K562 (cell line): ENCODE measurements at regions not wholly inside any gene's neighbourhood (a gene's known extent, or its start where the extent isn't known, plus 50 kb on each side); places are given as distances from the start of the nearest gene placed in this dataset.
"Not testable (repeated sequence)": the region's sequence is repeated elsewhere in the genome, so short reads cannot be mapped to it uniquely, and the experiment has no call there.

Experiments
- ATAC-seq: fragments of 200-7000 bp; cut with Tn5 transposase; 3 replicates; pipeline ENCODE4 v1.9.1; 2020; ENCODE audit warnings: moderate library complexity
- BruUV-seq: library from RNA; stranded (reverse); fragments of 400-500 nt; replicated peaks from 2 replicates; lab custom pipeline; 2021; lab: Mats Ljungman, UMichigan
- CTCF ChIA-PET: fragments of 300-600 bp; formaldehyde crosslinking; extraction: SDS; loops from one replicate; lab custom pipeline; 2021; ENCODE audit warnings: low intra/inter-chr PET ratio; lab: Yijun Ruan, JAX
- POLR2A ChIA-PET: fragments of 300-600, 350-650 bp; sonication (Branson Sonifier 250); formaldehyde crosslinking; extraction: SDS; loops from one replicate; lab custom pipeline; 2021; ENCODE audit warnings: antibody characterized with exemption, inconsistent platforms; lab: Yijun Ruan, JAX
- DNase-seq, 4 experiments: peaks; one replicate each; pipeline versions ENCODE4 v3.0.0 to v3.0.0-alpha.2; 2011 to 2018; ENCODE audit warnings: low spot score in 3 of 4, mixed read lengths in 3 of 4; ENCODE audit errors: extremely low read depth in 1 of 4
- FAIRE-seq: peaks from 2 replicates; lab custom pipeline; 2011; peaks lifted over from hg19 to GRCh38; lab: Jason Lieb, UNC
- H2AFZ ChIP-seq: 2 replicates; pipeline ENCODE4 v1.6.0; 2011; ENCODE audit warnings: low read depth, low read length, control low read depth, inconsistent platforms
- H3K27ac ChIP-seq: fragments of 200-600 bp; 3 replicates; pipeline ENCODE4 v1.8.0; 2011; ENCODE audit warnings: low read depth, mild to moderate bottlenecking, control low read depth, inconsistent platforms, low read length, moderate library complexity, mixed read lengths; ENCODE audit errors: extremely low read depth
- H3K27me3 ChIP-seq, 2 experiments: fragments of 300-600 bp in 1 of 2; 2 replicates in 1 of 2; 3 replicates in 1 of 2; pipeline versions ENCODE4 v1.6.0 to v1.8.0; 2011; ENCODE audit warnings: inconsistent platforms in 2 of 2, low read length in 2 of 2, mild to moderate bottlenecking in 1 of 2, mixed read lengths in 1 of 2, moderate library complexity in 1 of 2; ENCODE audit not compliant: control insufficient read depth in 2 of 2, insufficient read depth in 2 of 2
- H3K36me3 ChIP-seq: fragments of 300-600 bp; 3 replicates; pipeline ENCODE4 v1.8.0; 2011; ENCODE audit warnings: mild to moderate bottlenecking, low read length, inconsistent platforms; ENCODE audit not compliant: control insufficient read depth, insufficient read depth
- H3K4me1 ChIP-seq, 2 experiments: fragments of 200-600 bp in 1 of 2; replicated peaks in 1 of 2; 2 replicates in 1 of 2; 3 replicates in 1 of 2; pipeline versions ENCODE4 v1.5.1 to v1.8.0; 2011; ENCODE audit warnings: inconsistent platforms in 2 of 2, low read length in 2 of 2, mild to moderate bottlenecking in 1 of 2, mixed read lengths in 1 of 2, moderate library complexity in 1 of 2; ENCODE audit not compliant: control insufficient read depth in 2 of 2, insufficient read depth in 2 of 2
- H3K4me2 ChIP-seq: 2 replicates; pipeline ENCODE4 v1.6.1; 2011; ENCODE audit warnings: low read length, control low read depth, inconsistent platforms, mixed read lengths; ENCODE audit not compliant: insufficient read depth
- H3K4me3 ChIP-seq: fragments of 200-600 bp; sonication (generic), shearing (Covaris generic); 2 replicates; pipeline ENCODE4 v1.5.1; 2016; ENCODE audit warnings: control low read depth, inconsistent platforms
- H3K79me2 ChIP-seq: fragments of 200-600 bp; 3 replicates; pipeline ENCODE4 v1.8.0; 2011; ENCODE audit warnings: low read length, inconsistent platforms; ENCODE audit not compliant: control insufficient read depth, insufficient read depth
- H3K9ac ChIP-seq, 2 experiments: 2 replicates each; pipeline versions ENCODE4 v1.6.0 to v1.6.1; 2011; ENCODE audit warnings: low read depth in 2 of 2, low read length in 2 of 2, control low read depth in 1 of 2, inconsistent platforms in 1 of 2, mild to moderate bottlenecking in 1 of 2, mixed read lengths in 1 of 2; ENCODE audit not compliant: insufficient read depth in 1 of 2
- H3K9me1 ChIP-seq: one replicate; pipeline ENCODE4 v1.6.0; 2011; ENCODE audit warnings: inconsistent platforms, mild to moderate bottlenecking, low read length, moderate library complexity; ENCODE audit not compliant: control insufficient read depth, insufficient read depth
- H3K9me3 ChIP-seq: replicated peaks from 2 replicates; pipeline ENCODE4 v1.5.1; 2011; ENCODE audit warnings: low read depth, low read length, inconsistent platforms; ENCODE audit not compliant: control insufficient read depth, insufficient read depth
- H4K20me1 ChIP-seq: replicated peaks from 2 replicates; pipeline ENCODE4 v1.6.1; 2011; ENCODE audit warnings: low read length, inconsistent platforms, mixed read lengths; ENCODE audit not compliant: control insufficient read depth, insufficient read depth
- CSDE1 ChIP-seq, 2 experiments: fragments of 450-650 bp; IDR thresholded peaks; 2 replicates each; pipeline ENCODE4 v1.6.1; 2016; ENCODE audit warnings: mild to moderate bottlenecking in 1 of 2
- GTF2F1 ChIP-seq: IDR thresholded peaks from 2 replicates; pipeline ENCODE4 v1.6.1; 2011; ENCODE audit warnings: low read depth, low read length, improper control_type of control experiment
- ILF3 ChIP-seq: fragments of 450-650 bp; IDR thresholded peaks from 2 replicates; pipeline ENCODE4 v1.6.1; 2018; ENCODE audit warnings: antibody characterized with exemption, mild to moderate bottlenecking, moderate library complexity, borderline replicate concordance
- PATZ1 ChIP-seq: fragments of 250-450 bp; sonication (Bioruptor Pico); IDR thresholded peaks from 2 replicates; pipeline ENCODE4 v1.5.0; 2020; ENCODE audit warnings: mild to moderate bottlenecking, borderline replicate concordance
- XRCC4 ChIP-seq: IDR thresholded peaks from one replicate; pipeline ENCODE4 v1.6.1; 2011; ENCODE audit not compliant: insufficient read depth, insufficient read length; ENCODE audit errors: extremely low read depth
- ZFP36 ChIP-seq: fragments of 150-350 bp; IDR thresholded peaks from 2 replicates; pipeline ENCODE4 v1.6.1; 2018; ENCODE audit warnings: low read length, low read depth; ENCODE audit not compliant: partially characterized antibody
- WGBS: fragments of 100-300 bp; shearing (Covaris generic); methylation state at CpG from one replicate; pipeline ENCODE4 v1.1.6; 2016; ENCODE audit warnings: low coverage, mixed read lengths; ENCODE audit not compliant: insufficient coverage; ENCODE audit errors: missing lambda C conversion rate; 5-methylcytosine and 5-hydroxymethylcytosine counted together
- in situ Hi-C: fragments of 300-500 bp; cut with MboI; formaldehyde crosslinking; loops from 4 replicates; pipeline ENCODE4 v1.15.0; 2018; ENCODE audit warnings: inconsistent platforms, mixed read lengths
- intact Hi-C: fragments of 100-400 bp; cut with micrococcal nuclease; formaldehyde crosslinking; loops from 2 replicates; pipeline ENCODE4 v1.14.2; 2022

GRCh38 chr2:64924170-64924934, 64.8 kb upstream of the SLC1A4 start (continued):
- TF ChIP-seq CSDE1 (IDR thresholded peaks at IDR 0.05) = no peak
- TF ChIP-seq XRCC4 = no peak
- no peak for TF ChIP-seq GTF2F1
- no peak for TF ChIP-seq PATZ1 (CRISPR knock-in tag)
- no peak for TF ChIP-seq ILF3

GRCh38 chr2:64925930-64926722, 63.1 kb upstream of the SLC1A4 start:
- CTCF ChIA-PET, H3K4me1 ChIP-seq, H3K9me3 ChIP-seq, H3K27ac ChIP-seq, H4K20me1 ChIP-seq, H3K9ac ChIP-seq, in situ Hi-C loops, H3K4me2 ChIP-seq, BruUV-seq, DNase-seq, H3K4me3 ChIP-seq, H2AFZ ChIP-seq, ATAC-seq, H3K36me3 ChIP-seq, intact Hi-C loops, H3K9me1 ChIP-seq, H3K27me3 ChIP-seq, H3K79me2 ChIP-seq, FAIRE-seq: not testable (repeated sequence)
- TF ChIP-seq ZFP36 = peak; percentile 53
- POLR2A ChIA-PET = interaction anchor here (0.5 to 0.6 kb wide), 2 partner anchors 19 to 131 kb away, joined by 3 read pairs; no protein-coding TSS in a partner anchor
- WGBS = 0% methylated on average over 2 of the region's 2 CpGs
